Upper lobe of right lung (tissue), 1 donor: ENCODE measurements at regions not wholly inside any gene's neighbourhood (a gene's known extent, or its start where the extent isn't known, plus 50 kb on each side); places are given as distances from the start of the nearest gene placed in this dataset.

Experiments used
- ATAC-seq: fragments of 200-7000 bp; cut with Tn5 transposase; one replicate; pipeline ENCODE4 v1.9.1; 2020; ENCODE audit warnings: mild to moderate bottlenecking, moderate library complexity
- DNase-seq: peaks from one replicate; pipeline ENCODE4 v3.0.0-alpha.2; 2020
- H3K27ac ChIP-seq: fragments of 200-600 bp; one replicate; pipeline ENCODE4 v1.8.0; 2022
- H3K27me3 ChIP-seq: fragments of 200-600 bp; one replicate; pipeline ENCODE4 v1.8.0; 2022; ENCODE audit warnings: mild to moderate bottlenecking
- H3K36me3 ChIP-seq: fragments of 200-600 bp; one replicate; pipeline ENCODE4 v1.8.0; 2022
- H3K4me1 ChIP-seq: fragments of 200-600 bp; one replicate; pipeline ENCODE4 v1.8.0; 2022
- H3K4me3 ChIP-seq: fragments of 200-600 bp; one replicate; pipeline ENCODE4 v1.8.0; 2022; ENCODE audit warnings: mild to moderate bottlenecking
- H3K9me3 ChIP-seq: fragments of 200-600 bp; one replicate; pipeline ENCODE4 v1.8.0; 2022
- intact Hi-C: fragments of 100-400 bp; cut with DNase I; formaldehyde crosslinking; loops from one replicate; pipeline ENCODE4 v1.11.0; 2022
- TF ChIP-seq, protein P1 (sequence below): fragments of 200-600 bp; IDR thresholded peaks from one replicate; pipeline ENCODE4 v1.8.0; 2022; ENCODE audit warnings: antibody characterized with exemption
- donor health status: DM: no; HTN: yes; CAD: no; lungs with severe emphysema.

- TF ChIP-seq, protein P1, sequence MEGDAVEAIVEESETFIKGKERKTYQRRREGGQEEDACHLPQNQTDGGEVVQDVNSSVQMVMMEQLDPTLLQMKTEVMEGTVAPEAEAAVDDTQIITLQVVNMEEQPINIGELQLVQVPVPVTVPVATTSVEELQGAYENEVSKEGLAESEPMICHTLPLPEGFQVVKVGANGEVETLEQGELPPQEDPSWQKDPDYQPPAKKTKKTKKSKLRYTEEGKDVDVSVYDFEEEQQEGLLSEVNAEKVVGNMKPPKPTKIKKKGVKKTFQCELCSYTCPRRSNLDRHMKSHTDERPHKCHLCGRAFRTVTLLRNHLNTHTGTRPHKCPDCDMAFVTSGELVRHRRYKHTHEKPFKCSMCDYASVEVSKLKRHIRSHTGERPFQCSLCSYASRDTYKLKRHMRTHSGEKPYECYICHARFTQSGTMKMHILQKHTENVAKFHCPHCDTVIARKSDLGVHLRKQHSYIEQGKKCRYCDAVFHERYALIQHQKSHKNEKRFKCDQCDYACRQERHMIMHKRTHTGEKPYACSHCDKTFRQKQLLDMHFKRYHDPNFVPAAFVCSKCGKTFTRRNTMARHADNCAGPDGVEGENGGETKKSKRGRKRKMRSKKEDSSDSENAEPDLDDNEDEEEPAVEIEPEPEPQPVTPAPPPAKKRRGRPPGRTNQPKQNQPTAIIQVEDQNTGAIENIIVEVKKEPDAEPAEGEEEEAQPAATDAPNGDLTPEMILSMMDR: no peak
Observed at GRCh38 chr6:54057058-54057457, 54.2 kb upstream of the MLIP start.

DNA sequence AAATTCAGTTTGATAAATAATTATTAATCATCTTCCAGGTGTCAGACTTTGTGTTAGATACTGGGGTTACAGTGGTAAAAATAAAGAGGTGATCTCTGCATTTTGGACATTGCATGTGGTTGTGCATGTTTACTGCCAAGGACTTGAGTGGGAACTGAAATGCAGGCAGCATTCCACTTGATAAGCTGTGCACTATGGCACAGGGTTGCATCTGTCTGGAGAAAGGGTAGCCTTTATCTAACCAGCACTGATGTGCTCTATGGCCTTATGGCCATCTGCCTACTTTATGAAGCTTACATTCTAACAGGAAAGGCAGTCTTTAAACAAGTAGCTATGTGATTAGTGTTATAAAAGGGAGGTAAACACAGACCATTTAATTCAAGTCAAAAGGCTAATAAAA is 53.0 kb upstream of the MLIP start:
- H3K4me1 ChIP-seq: no peaks in the 10 kb centered on the region
- H3K4me3 ChIP-seq: no peak overlapping the region
- intact Hi-C loops: no loop called here
- DNase-seq (no peak), ATAC-seq (no peak)
- TF ChIP-seq, protein P1: no peak
- H3K27ac ChIP-seq: no peak overlapping the region
- H3K9me3 ChIP-seq: no peaks in the 10 kb centered on the region
- no peaks in the 10 kb centered on the region for H3K27me3 ChIP-seq
- no peaks in the 10 kb centered on the region for H3K36me3 ChIP-seq

More at GRCh38 chr6:54057058-54057457, 54.2 kb upstream of the MLIP start:
- ATAC-seq (no peak), DNase-seq (no peak)
- Histone ChIP-seq H3K4me3 (no peak overlapping the region), H3K36me3 (no peaks in the 10 kb centered on the region), H3K27me3 (no peaks in the 10 kb centered on the region), H3K4me1 (no peaks in the 10 kb centered on the region), H3K9me3 (no peaks in the 10 kb centered on the region), H3K27ac (no peak overlapping the region)
- intact Hi-C loops: no loop called here

- no peaks in the 10 kb centered on the region for H3K9me3 ChIP-seq
- no peaks in the 10 kb centered on the region for H3K4me1 ChIP-seq
- DNase-seq: no peak
- no peak for ATAC-seq
- intact Hi-C loops: no loop called here
- H3K4me3 ChIP-seq: no peak overlapping the region
- no peaks in the 10 kb centered on the region for H3K27me3 ChIP-seq
- TF ChIP-seq, protein P1: no peak
- H3K27ac ChIP-seq: no peak overlapping the region
- no peaks in the 10 kb centered on the region for H3K36me3 ChIP-seq
Observed at GRCh38 chr6:54059683-54060082, 51.6 kb upstream of the MLIP start.

- intact Hi-C loops: no loop called here
- no peak overlapping the region for H3K4me3 ChIP-seq
- H3K36me3 ChIP-seq: no peaks in the 10 kb centered on the region
- H3K27me3 ChIP-seq: no peaks in the 10 kb centered on the region
- H3K27ac ChIP-seq: no peak overlapping the region
- ATAC-seq: no peak
- DNase-seq: no peak
- TF ChIP-seq, protein P1: no peak
- no peaks in the 10 kb centered on the region for H3K4me1 ChIP-seq
- H3K9me3 ChIP-seq: no peaks in the 10 kb centered on the region
Observed at GRCh38 chr6:54060286-54060685, 51.0 kb upstream of the MLIP start.
